ENCODE measurements at regions not wholly inside any gene's neighbourhood (a gene's known extent, or its start where the extent isn't known, plus 50 kb on each side); places are given as distances from the start of the nearest gene placed in this dataset.

- H3K4me1 ChIP-seq = no peaks in the 10 kb centered on the region
- no peaks in the 10 kb centered on the region for H3K27me3 ChIP-seq
- no peak for DNase-seq (ENCODE audit: low spot score)
- H3K36me3 ChIP-seq = no peaks in the 10 kb centered on the region
- H3K27ac ChIP-seq = no peak overlapping the region
- no peak overlapping the region for H3K4me3 ChIP-seq
- no peaks in the 10 kb centered on the region for H3K9me3 ChIP-seq
- TF ChIP-seq, protein P1, sequence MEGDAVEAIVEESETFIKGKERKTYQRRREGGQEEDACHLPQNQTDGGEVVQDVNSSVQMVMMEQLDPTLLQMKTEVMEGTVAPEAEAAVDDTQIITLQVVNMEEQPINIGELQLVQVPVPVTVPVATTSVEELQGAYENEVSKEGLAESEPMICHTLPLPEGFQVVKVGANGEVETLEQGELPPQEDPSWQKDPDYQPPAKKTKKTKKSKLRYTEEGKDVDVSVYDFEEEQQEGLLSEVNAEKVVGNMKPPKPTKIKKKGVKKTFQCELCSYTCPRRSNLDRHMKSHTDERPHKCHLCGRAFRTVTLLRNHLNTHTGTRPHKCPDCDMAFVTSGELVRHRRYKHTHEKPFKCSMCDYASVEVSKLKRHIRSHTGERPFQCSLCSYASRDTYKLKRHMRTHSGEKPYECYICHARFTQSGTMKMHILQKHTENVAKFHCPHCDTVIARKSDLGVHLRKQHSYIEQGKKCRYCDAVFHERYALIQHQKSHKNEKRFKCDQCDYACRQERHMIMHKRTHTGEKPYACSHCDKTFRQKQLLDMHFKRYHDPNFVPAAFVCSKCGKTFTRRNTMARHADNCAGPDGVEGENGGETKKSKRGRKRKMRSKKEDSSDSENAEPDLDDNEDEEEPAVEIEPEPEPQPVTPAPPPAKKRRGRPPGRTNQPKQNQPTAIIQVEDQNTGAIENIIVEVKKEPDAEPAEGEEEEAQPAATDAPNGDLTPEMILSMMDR (IDR thresholded peaks at IDR 0.05) = no peak
Measured at GRCh38 chr3:78277801-78278200, 1237.9 kb downstream of the ROBO2 start.

DNA sequence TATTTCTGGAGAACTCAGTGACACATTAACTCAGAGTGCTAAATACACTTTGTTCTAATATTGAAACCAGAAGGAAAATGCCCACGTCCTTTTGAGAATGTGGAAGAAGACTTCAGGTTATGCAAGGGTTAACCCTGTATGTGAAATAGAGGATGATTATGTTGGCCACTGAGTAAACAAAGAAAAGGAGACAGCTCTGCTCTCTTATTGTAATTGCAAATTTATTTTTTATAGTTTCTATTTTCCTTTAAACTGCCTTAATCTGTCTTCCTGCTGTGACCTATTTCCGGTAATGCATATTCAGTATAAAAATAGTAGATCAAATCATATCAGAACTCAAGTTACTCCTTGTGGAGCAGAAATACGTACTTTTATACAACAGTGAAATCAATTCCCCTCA is 1239.2 kb downstream of the ROBO2 start:
- TF ChIP-seq, protein P1 (IDR thresholded peaks at IDR 0.05) = no peak

GRCh38 chr3:78281381-78281780 is 1241.5 kb downstream of the ROBO2 start:
- Histone ChIP-seq H3K9me3 (no peaks in the 10 kb centered on the region), H3K4me3 (no peak overlapping the region), H3K27me3 (no peaks in the 10 kb centered on the region), H3K27ac (no peak overlapping the region), H3K4me1 (no peaks in the 10 kb centered on the region), H3K36me3 (no peaks in the 10 kb centered on the region)
- DNase-seq (ENCODE audit: low spot score) = no peak
- TF ChIP-seq, protein P1 (IDR thresholded peaks at IDR 0.05) = no peak

More for the DNA sequence above, 1239.2 kb downstream of the ROBO2 start:
- H3K9me3 ChIP-seq = no peaks in the 10 kb centered on the region
- H3K4me1 ChIP-seq = no peaks in the 10 kb centered on the region
- no peak overlapping the region for H3K4me3 ChIP-seq
- H3K36me3 ChIP-seq = no peaks in the 10 kb centered on the region
- DNase-seq (ENCODE audit: low spot score) = no peak
- H3K27me3 ChIP-seq = no peaks in the 10 kb centered on the region
- H3K27ac ChIP-seq = no peak overlapping the region

DNA sequence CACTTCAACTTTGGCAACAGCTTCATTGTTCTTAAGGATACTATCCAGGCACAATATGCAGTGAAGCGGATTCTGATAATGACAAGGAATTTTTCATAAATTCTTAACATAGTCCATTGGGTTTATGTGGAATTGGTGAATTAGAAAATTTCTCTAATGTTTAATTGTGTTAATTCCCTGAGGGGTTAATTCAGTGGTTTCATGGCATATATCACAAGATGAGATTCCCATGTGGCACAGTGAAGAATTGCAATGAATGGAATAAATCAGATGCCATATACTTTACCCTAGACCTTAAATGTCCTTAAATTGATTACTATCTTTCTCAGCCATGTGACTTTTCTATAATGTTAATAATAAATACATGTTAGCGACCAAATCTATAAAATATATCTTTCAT is 1244.1 kb downstream of the ROBO2 start:
- Histone ChIP-seq H3K36me3 (no peaks in the 10 kb centered on the region), H3K4me3 (no peak overlapping the region), H3K9me3 (no peaks in the 10 kb centered on the region), H3K27me3 (no peaks in the 10 kb centered on the region), H3K27ac (no peak overlapping the region), H3K4me1 (no peaks in the 10 kb centered on the region)
- TF ChIP-seq, protein P1 (IDR thresholded peaks at IDR 0.05) = no peak
- no peak for DNase-seq (ENCODE audit: low spot score)

- no peaks in the 10 kb centered on the region for H3K36me3 ChIP-seq
- TF ChIP-seq, protein P1 (IDR thresholded peaks at IDR 0.05) = no peak
Measured at GRCh38 chr3:78285032-78285728, 1245.3 kb downstream of the ROBO2 start.

DNA sequence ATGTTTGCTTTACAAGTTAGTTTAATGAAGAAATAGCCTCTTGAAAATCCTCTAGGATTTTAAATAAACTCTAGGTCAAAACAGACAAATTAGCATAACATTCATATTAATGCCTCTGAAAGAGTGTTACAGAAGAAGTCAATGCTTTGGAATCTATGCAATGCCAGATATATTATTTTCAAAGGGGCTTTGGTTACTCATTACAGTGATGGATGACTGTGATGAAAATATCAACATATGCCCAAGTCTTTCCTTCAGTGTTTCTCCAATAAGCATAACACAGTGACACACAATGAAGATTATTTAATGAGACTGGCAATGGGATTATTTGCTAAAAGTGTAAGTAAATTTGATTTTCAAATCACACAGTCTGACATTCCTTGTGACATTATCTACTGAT is 1247.2 kb downstream of the ROBO2 start:
- Histone ChIP-seq H3K27me3 (no peaks in the 10 kb centered on the region), H3K4me1 (no peaks in the 10 kb centered on the region), H3K36me3 (no peaks in the 10 kb centered on the region), H3K9me3 (no peaks in the 10 kb centered on the region), H3K4me3 (no peak overlapping the region), H3K27ac (no peak overlapping the region)
- no peak for DNase-seq (ENCODE audit: low spot score)
- TF ChIP-seq, protein P1 (IDR thresholded peaks at IDR 0.05) = no peak

More at GRCh38 chr3:78285032-78285728, 1245.3 kb downstream of the ROBO2 start:
- Histone ChIP-seq H3K4me1 (no peaks in the 10 kb centered on the region), H3K27me3 (no peaks in the 10 kb centered on the region), H3K4me3 (no peak overlapping the region), H3K9me3 (no peaks in the 10 kb centered on the region), H3K27ac (no peak overlapping the region)
- DNase-seq (ENCODE audit: low spot score) = no peak

All from right atrium auricular region (tissue), 2 donors.